Stimulated activated CD4-positive, alpha-beta T cell treated with anti-CD3 and anti-CD28 coated beads, Interleukin-4, amount 100 ng/mL, for 1 hour (primary cell): ENCODE measurements at regions not wholly inside any gene's neighbourhood (a gene's known extent, or its start where the extent isn't known, plus 50 kb on each side); places are given as distances from the start of the nearest gene placed in this dataset.
"Not testable (repeated sequence)": the region's sequence is repeated elsewhere in the genome, so short reads cannot be mapped to it uniquely, and the experiment has no call there.

Experiments
- DNase-seq: peaks from one replicate; pipeline ENCODE4 v3.0.0-alpha.2; 2020

DNA sequence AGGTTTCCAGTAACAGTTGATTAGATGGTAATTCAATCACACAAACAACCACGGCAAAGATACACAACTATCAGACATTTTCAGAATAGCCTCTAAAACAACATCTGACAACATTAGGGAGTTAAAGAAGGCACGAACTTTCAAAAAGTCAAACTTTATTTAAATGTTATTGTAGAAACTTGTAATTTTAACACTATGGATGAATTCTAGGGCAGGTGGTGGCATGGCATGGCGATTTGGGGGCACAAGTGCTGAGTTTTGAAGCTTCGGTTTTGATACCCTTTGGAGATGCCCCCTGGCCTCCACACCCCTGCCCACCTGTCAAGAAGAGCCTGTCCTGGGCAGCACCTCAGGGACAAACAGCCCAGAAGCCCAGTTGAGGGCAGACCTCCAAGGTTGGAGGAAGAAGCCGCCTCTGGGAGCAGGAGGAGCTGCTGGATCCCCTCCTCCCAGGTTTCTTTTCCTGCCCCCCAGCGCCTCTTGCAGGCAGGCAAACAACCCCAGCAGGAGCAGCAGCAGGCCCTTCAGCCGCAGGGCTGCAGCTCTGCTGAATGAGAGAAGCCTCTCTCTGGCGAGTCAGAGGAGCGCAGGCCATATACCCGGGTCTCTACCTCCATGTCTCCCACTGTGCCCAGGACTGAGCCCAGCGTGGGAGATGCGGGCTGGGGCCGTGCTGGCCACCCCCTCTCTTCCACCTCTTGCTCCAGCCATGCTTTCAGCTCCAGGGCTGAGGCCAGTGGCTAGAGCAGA lies 102.1 kb upstream of the IGLL5 start:
- no peak for DNase-seq

DNA sequence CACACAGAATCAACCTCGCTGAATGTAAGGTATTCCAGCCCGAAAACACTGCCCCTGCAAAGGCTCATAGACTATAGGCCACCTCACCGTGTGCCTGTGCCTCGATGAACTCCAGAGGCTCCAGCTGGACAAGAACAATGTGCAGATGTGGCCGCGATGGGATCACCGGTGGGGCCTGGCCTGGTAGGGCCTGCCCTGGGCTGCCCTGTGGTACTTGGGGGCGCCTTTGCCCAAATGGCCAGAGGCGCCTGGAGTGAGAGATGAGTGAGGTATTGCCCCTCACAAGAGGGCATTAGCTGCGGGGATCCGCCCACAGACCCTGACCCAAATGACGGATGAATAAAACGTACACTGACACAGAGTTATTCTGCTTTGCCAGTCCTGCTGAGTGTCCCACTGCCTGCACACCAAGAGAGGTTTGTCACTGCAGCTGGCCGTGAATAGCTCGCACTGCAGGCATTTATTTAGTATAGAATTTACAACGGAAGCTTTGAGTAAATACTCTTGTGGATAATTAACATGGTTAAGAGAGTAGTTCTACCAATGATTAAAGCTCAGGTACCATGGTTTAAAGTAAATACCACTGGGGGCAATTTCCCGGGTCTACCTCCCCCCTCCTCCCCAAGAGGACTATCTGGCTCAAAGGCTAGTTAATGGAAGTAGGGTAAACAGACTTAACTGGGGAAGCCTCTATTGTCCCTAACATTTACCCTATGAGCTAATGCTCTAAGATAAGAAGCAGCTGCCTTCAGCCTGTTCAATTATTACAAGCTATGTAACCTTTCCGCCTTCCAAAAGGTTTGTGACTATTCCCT lies 101.1 kb upstream of the IGLL5 start:
- no peak for DNase-seq

DNA sequence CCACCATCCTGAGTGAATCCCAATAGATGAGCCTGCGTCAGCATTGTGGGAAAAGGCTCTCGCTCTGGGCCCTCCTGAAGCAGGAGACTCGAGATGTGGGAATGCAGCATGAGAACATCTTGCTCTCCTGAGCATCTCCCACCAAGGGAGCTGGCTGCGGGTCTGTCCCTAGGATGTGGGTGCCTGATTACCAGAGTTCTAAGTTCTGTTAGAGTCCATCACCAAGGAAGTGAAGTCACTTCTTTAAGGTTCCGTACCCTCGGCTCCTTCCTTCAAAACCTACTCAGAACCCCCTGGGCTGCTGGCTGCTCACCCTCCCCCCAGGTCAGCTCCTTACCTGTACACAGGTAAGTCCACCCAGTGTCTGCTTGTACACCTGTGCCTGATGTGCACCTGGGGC lies 100.5 kb upstream of the IGLL5 start:
- no peak for DNase-seq

DNA sequence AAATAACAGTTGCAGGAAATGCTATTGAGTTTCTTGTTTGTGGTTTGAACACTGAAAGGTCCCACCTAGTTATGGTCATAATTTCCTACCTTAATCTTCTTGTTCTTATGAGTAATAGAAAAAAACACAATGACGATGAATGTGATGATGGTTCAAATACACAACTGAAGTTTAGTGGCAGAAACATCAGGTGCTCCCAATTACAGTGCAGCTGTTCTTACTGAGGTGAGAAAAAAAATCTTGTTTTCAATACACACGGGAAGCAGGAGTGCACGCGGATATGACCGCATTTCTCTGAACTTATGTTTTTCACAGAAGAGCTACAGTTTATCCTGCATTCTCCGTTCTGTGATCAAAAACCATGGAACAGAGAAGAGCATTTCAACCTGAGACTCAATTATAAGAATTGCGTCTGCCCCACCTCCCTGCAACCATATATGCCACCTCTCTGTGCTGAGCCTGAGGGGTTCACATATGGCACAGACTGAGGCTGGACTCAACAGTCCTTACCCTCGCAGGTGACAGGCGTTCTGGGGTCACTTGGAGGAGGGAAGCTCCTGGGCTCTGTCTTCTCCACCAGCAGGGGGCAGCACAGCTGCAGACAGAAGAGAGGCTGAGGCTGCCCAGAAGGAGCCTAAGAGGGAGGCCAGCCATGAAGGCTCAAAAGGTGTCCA lies 99.7 kb upstream of the IGLL5 start:
- DNase-seq, result peak; percentile 68

DNA sequence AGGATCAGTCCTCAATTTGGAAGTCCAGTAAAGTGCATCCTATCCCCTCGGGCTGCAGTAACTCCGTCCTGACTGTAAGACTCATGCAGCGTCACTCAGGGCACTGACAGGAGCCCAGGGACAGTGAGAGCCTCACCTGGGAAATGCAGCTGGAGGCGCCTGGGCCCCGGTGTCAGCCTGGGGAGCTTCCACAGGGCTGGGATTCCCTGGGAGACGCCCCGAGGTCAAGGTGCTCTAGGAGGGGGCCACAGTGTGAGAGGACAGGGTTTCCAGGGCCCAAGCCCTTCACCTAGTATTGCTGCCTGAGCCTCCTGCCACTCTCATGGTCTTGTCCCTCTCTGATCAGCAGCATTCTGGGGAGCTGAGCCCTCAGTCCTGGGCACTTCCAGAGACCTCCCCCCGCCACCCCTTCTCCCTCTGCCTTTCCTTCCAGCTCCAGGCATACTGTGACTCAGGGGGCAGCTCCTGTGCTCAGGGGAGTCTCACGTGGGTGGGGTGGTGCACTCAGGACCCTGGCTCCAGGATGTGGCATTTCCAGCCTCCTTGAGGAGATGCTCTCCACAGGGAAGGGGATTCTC lies 99.1 kb upstream of the IGLL5 start:
- no peak for DNase-seq

DNA sequence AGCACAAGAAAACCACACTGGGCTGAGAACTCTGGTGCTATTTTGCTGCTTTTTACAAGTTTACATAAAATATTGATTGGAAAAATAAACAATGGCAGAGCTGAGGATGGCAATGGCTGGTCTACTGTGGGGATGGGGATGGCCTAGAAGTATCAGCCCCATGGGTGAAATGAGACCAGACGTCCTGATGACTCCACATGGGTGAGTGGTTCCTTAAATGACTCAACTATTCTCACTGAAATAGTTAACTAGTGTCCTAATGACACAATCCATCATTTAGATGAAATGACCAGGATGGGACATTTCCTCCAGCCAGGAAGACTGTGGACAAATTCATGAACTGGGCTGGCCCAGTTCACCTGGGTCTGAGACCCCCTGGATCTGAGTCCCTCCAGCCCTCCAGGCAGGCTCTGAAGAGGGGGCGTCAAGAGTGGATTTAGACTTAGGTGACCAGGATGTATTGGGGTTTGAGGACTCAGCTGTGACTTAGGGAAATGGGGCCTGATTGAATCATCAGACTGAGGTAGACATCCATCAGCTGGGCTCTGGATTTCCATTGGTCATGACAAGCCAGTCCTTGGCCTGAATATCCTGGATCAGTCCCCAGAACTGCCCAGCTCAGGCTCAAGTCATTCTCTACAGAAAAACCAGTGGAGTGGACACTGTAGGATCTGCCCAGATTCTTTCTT lies 98.2 kb upstream of the IGLL5 start:
- DNase-seq, result no peak

DNA sequence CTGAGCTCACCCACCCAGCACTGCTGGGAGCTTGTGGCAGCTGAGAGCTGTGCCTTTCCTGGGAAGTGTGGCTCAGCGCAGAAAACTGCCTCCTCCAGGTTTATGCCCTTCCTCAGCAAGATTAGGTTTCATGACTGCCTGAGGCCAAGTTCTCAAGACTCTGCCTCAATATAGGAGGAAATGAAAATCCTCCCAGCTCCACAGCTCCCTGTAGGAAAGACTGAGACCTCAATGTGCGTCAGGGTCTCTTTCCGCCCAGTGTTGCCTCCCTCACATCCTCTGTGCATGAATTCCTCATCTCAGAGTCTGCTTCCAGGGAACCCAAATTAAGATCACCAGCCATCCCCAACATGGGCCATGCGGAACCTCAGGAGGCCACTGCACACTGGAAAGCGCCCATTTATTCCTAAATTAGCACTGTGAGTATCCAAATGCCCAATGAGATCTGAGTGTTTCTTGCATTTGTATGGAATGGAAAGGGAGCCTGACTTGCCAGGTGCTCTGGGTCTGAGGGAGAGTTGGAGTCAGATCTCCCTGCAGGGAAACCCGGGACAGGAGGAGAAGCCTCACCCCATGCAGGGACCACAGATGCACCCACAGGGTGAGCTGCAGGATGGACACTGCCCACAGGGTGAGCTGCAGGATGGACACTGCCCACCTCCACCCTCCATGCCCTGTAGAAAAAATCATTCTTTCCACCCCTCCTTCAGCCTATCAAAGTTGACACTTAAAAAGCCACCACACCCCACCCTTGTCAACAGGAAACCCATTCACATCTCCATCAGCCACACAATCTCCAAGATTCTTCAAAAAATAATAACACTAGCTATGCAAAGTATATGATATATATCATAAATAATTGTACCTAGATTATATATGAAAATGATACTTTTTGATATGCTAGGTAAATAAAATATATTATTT lies 97.4 kb upstream of the IGLL5 start:
- DNase-seq, result no peak

DNA sequence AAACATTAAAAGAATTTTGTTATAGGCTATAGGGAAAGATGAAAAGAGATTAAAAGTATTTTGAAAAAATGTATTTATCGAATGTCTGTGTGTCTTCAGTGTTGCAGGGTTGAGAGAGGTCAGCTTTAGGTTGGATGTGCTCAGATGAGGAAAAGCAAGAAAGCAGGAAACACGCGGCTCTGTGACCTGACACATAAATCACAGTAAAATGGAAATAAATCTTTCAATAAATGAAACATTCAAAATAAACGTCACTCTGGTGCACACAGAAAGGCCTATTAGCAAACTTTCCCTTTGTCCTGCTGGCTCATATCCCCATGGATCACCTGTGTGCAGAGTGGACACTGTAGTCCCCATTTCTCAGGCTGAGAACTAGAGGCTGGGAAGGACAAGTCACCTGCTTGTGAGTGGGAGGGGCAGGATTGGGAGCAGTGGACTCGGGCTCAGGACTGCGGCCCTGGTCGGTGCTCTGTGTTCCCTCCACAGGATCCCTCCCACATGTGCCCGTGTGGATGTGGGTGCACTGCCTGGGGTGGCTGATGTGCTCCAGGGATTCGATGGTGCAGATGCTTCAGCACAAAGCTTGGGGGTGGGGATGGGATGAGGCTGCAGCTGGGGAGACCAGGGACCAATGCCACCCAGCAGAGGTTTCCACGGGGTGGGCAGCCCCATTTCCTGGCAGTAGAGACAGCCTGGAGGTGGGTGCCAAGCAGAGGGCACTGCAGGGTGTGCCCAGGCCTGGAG lies 96.0 kb upstream of the IGLL5 start:
- DNase-seq, result no peak

DNA sequence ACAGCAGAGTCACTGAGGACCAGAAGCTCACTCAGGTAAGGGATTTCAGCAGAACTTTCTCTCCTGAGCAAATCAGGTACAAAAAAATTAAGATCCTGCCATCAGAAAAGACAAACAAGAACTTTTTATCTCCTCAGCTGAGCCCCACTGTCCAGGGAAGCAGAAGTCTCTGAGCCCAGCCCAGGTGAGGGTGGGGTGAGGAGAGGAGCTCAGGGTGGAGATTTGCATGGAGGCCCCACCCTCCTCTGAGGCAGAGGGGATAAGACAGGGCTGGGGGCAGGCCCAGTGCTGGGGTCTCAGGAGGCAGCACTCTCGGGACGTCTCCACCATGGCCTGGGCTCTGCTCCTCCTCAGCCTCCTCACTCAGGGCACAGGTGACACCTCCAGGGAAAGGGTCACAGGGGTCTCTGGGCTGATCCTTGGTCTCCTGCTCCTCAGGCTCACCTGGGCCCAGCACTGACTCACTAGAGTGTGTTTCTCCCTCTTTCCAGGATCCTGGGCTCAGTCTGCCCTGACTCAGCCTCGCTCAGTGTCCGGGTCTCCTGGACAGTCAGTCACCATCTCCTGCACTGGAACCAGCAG lies 95.3 kb upstream of the IGLL5 start:
- DNase-seq, result not testable (repeated sequence)

DNA sequence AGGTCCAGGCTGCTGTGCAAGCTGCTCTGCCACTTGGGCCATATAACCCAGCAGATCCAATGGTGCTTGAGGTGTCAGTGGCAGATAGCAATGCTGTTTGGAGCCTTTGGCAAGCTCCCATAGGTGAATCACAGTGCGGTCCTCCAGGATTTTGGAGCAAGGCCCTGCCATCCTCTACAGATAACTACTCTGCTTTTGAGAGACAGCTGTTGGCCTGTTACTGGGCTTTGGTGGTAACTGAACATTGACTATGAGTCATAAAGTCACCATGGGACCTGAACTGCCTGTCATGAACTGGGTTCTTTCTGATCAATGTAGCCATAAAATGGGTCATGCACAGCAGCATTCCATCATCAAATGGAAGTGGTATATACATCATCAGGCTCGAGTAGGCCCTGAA lies 92.0 kb upstream of the IGLL5 start:
- DNase-seq, result not testable (repeated sequence)

DNA sequence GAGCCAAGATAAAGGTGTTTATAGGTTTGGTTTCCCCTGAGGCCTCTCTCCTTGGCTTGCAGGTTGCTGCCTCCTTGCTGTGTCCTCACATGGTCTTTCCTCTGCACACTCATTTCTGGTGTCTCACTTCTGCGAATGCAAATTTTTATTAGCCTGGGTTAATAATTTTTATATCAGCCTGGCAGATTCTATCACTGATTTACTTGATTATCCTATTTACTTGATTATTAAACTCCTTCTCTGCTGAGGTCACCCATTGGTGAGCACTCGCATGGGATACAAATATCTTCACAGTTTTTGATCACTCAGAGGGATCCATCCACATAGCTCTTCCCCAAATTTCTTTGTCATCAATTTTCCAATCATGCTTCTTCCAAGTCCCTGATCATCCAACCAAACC lies 90.9 kb upstream of the IGLL5 start:
- DNase-seq, result no peak

DNA sequence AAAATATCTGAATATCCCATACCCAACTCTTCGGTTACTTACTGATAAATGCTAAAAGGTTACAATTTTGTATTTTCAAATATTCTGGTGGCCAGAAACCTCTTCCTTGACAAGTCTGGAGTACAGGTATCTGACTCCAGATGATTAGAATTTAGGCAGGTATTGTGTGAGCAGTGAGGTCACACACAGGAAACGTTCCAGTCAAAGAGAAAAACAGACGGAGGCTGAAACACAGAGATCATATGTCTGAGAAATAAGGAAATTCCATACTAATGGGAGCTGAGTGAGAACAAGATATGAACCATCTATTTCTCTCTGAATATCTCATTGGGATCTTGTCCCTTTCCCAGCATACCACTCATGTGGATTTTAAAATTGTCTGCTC lies 89.4 kb upstream of the IGLL5 start:
- no peak for DNase-seq

DNA sequence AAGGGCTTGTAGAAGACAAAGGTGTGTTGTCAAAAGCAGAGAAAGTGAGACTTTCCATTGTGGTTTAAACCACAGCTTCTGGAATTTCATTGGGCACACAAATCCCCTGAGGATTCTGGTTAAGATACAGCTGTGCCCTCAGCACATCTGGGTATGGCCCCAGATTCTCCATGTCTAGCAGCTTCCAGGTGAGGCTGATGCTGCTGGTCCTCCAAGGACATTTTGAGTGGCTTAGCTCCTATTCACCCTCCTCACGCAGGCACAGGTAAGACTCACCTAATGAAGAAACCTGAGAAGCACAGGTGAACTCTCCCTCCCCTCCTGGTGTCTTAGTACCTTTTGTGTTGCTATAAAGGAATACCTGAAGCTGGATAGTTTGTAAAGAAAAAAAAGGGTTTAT lies 88.9 kb upstream of the IGLL5 start:
- DNase-seq, result no peak

DNA sequence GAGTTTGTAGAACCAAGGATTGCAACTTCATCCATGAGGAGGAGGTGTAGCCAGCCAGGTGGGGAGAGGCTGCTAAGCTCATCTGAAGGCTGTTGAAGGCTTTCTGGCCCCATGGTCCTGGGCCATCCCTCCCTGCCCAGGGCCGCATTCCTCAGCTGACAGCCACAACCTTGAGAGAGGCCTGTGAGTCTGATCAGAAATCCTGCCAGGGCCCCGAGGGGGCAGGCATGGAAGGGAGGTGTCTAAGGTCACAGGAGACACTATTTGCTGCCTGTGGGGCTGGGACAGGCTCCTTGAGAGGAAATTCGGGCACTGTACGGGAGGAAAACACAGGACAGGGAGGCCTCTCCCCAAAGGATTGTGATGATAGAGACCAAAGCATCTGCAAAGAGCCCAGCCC lies 88.1 kb upstream of the IGLL5 start:
- no peak for DNase-seq

DNA sequence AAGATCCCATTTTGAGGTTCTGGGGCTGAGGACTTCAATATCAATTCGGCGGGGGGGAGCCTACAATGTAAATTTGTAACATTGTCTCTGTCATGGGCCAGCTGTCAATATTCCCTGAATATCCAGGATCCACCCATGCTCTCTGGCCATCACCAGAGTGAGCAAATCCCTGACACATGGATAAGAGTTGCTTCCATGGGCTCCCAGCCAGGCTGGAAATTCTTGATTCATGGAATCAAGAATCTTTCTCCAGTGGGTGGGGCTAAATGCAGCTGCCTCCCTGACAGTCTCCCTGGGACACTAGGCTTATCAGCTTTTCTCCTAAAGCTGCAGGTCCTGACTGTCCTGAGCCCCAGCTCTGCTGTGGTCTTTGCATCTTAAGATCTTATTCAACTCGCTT lies 86.9 kb upstream of the IGLL5 start:
- no peak for DNase-seq

DNA sequence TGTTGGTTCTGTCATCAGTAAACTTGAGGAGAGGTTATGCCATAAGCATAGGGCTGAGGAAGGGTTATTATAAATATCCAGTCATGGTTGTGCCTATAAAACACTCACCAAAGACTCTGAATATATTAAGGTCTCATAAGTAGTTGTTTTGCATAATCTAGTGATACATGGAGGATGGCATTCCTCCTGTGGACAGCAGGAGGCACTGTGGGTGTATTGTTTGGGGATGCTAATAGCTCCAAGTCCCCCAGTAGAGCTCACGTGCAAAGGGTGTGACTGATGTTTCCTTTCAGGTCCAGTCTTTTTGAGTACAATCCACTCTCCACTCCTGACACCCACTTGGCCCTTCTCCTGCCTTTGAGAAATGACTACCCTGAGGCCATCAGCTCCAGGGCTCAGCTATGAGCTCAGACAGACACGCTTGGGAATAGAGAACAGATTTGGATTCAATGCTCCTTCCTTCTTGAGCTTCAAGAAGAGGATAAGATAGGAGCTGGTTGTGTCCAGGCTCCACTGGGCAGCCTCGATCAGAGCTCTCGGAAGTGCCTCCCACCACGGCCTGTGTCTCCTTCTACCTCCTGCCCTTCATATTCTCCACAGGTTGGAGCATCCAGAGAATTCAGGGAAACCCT lies 85.2 kb upstream of the IGLL5 start:
- DNase-seq, result peak; percentile 37

DNA sequence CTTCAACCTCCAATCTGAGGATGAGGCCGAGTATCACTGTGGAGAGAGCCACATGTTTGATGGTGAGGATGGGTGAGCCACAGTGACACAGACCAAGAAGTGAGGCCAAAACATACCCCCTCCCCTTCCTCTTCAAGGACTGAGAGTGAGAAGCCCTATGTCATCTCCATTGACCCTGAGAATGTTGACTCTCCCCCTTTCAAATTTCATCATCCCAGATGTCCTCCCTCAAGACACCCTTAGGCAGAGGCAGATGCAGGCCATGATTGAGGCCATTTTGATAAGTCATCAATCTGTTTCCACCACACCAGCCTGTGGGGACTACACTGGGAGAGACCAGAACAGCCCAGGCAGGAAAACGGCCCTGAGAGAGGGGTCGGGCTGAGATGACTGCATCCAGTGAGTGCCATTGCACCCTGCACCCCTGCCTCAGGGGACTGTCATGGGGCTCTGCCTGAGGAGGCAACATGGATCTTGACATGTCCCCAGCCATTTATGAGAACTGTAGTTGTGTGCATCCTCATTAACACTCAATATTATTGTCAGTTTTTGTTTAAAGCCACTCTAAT lies 84.2 kb upstream of the IGLL5 start:
- no peak for DNase-seq

DNA sequence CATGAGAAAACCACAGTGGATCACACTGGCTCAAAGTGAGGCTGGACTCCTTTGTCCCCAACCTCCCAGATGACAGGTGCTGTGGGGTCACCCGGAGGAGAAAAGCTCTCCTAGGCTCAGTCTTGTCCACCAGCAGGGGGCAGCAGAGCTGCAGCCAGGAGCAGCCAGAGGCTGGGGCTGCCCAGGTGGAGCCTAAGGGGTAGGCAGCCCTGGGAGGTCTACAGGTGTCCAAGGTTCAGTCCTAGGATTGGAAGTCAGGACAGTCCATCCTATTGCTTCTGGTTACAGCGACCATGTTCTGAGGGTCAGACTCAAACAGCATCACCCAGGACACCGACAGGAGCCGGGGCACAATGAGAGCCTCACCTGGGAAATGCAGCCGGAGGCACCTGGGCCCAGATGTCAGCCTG lies 77.6 kb upstream of the IGLL5 start:
- peak; percentile 66 for DNase-seq

DNA sequence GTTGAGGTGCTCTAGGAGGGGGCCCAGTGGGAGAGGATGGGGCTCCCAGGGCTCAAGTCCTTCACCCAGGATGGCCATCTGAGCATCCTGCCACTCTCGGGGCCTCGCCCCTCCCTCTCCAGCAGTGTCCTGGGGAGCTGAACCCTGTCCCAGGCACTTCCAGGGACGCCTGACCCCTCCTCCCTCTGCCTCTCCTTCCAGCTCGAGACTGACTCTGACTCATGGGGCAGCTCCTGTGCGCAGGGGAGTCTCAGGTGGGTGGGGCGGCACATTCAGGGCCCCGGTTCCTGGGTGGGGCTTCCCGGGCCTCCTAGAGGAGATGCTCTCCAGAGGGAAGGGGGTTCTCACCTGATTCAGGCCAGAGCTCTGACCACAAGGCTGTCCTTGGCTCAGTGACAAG lies 77.1 kb upstream of the IGLL5 start:
- DNase-seq, result no peak
